Gastroesophageal sphincter (tissue), 4 donors: ENCODE measurements at regions not wholly inside any gene's neighbourhood (a gene's known extent, or its start where the extent isn't known, plus 50 kb on each side); places are given as distances from the start of the nearest gene placed in this dataset.

ENCODE experiments used
- ATAC-seq: fragments of 150-250 bp; one replicate; pipeline ENCODE4 v1.9.1; 2016; ENCODE audit warnings: mild to moderate bottlenecking, moderate library complexity
- H3K27ac ChIP-seq, 4 donors: fragments of 200-600 bp; sonication (generic) in 3 of 4; 1 replicate in 3 of 4; 2 replicates in 1 of 4; pipeline ENCODE4 v1.5.1; 2016 to 2019
- H3K27me3 ChIP-seq: fragments of 200-600 bp; sonication (generic); one replicate; pipeline ENCODE4 v1.5.1; 2019
- H3K36me3 ChIP-seq, 2 donors: fragments of 200-600 bp; sonication (generic); one replicate each; pipeline ENCODE4 v1.5.1; 2019; ENCODE audit warnings: control low read depth in 1 of 2
- H3K4me1 ChIP-seq, 3 donors: fragments of 200-600 bp; sonication (generic); 1 replicate in 2 of 3; 2 replicates in 1 of 3; pipeline ENCODE4 v1.5.1; 2016 to 2019; ENCODE audit warnings: control low read depth in 2 of 3
- H3K4me3 ChIP-seq, 2 donors: fragments of 200-600 bp; sonication (generic); one replicate each; pipeline ENCODE4 v1.5.1; 2019; ENCODE audit warnings: mild to moderate bottlenecking in 1 of 2, moderate library complexity in 1 of 2
- H3K9me3 ChIP-seq, 3 donors: fragments of 200-600 bp; sonication (generic); one replicate each; pipeline ENCODE4 v1.5.1; 2017 to 2019; ENCODE audit warnings: control low read depth in 2 of 3
- EP300 ChIP-seq: sonication (generic); formaldehyde crosslinking; IDR thresholded peaks from one replicate; pipeline ENCODE4 v1.6.1; 2017; ENCODE audit warnings: antibody characterized with exemption, mild to moderate bottlenecking
- POLR2A ChIP-seq, 2 donors: fragments of 450-650 bp; IDR thresholded peaks; one replicate each; pipeline ENCODE4 v1.6.1; 2017; ENCODE audit warnings: antibody characterized with exemption in 2 of 2, mild to moderate bottlenecking in 2 of 2, moderate library complexity in 1 of 2
- POLR2AphosphoS5 ChIP-seq: sonication (generic); formaldehyde crosslinking; IDR thresholded peaks from one replicate; pipeline ENCODE4 v1.6.1; 2017; ENCODE audit warnings: antibody characterized with exemption
- WGBS, 2 donors: methylation state at CpG; one replicate each; pipeline ENCODE4 v1.1.5; 2018; ENCODE audit warnings: low coverage in 1 of 2; 5-methylcytosine and 5-hydroxymethylcytosine counted together
- TF ChIP-seq, protein P1 (sequence below), 4 experiments: fragments of 200-600 bp in 2 of 4; fragments of 450-650 bp in 2 of 4; sonication (generic) in 1 of 4; IDR thresholded peaks; one replicate each; pipeline ENCODE4 v1.5.1; 2017 to 2019; ENCODE audit warnings: antibody characterized with exemption in 4 of 4, mild to moderate bottlenecking in 2 of 4, moderate library complexity in 2 of 4

DNA sequence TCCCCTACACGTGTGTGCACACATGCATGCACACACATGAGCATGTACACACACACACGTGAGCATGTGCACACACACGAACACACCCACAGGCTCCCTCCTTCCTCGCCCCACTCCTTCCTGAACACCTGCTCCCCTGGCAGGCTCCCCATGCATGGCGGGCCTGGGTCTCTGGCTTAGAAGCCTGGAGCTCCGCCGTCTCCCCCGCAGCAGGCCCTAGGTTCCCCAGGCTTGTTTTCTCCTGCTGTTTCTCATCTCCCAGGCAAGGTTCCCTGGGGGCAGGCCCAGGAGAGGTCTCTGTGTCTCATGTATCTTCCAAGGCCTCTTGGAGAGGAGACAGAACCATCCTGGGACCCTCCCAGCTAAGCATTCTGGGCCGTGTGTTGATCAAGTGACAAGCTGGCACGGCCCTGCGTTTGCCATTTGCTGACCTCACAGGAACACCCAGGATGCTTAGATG is 202.3 kb upstream of the CIBAR2 start:
- H3K27me3 ChIP-seq, result no peaks in the 10 kb centered on the region
- TF ChIP-seq, protein P1, sequence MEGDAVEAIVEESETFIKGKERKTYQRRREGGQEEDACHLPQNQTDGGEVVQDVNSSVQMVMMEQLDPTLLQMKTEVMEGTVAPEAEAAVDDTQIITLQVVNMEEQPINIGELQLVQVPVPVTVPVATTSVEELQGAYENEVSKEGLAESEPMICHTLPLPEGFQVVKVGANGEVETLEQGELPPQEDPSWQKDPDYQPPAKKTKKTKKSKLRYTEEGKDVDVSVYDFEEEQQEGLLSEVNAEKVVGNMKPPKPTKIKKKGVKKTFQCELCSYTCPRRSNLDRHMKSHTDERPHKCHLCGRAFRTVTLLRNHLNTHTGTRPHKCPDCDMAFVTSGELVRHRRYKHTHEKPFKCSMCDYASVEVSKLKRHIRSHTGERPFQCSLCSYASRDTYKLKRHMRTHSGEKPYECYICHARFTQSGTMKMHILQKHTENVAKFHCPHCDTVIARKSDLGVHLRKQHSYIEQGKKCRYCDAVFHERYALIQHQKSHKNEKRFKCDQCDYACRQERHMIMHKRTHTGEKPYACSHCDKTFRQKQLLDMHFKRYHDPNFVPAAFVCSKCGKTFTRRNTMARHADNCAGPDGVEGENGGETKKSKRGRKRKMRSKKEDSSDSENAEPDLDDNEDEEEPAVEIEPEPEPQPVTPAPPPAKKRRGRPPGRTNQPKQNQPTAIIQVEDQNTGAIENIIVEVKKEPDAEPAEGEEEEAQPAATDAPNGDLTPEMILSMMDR (IDR thresholded peaks at IDR 0.05), result no peak
- TF ChIP-seq EP300 (no peak), POLR2AphosphoS5 (no peak), POLR2A (IDR thresholded peaks at IDR 0.05) (no peak)
- peaks cover 3 to 87% (median 22%) of the 10 kb centered on the region in 3 donors for H3K4me1 ChIP-seq
- ATAC-seq, result no peak
- H3K9me3 ChIP-seq, result no peaks in the 10 kb centered on the region
- no peaks in the 10 kb centered on the region for H3K36me3 ChIP-seq
- H3K4me3 ChIP-seq, result no peak overlapping the region
- H3K27ac ChIP-seq, result no peak overlapping the region
- WGBS, 2 donors, result 68 to 93% methylated on average over 7 of the region's 11 CpGs

DNA sequence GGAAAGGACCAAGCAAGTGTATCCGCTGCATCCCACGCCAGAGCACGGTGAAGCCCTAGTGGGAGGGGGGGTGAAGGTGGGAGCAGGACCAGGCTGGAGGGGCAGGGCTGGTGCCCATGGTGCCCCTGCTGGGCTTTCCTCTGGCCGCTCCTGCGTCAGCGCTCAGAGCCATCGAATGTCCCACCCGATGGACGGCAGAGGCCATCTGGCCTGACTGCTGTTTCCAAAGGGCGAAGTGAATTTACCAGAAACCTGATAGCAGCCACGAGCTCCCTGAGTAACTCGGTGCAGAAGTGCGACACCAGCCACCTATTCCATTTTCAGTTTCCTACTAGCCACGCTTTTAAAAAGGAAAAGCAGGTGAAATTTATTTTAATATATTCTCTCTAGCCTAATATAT is 203.6 kb upstream of the CIBAR2 start:
- H3K4me3 ChIP-seq, result no peak overlapping the region
- WGBS, 2 donors, result 85 to 91% methylated on average over 7 to 9 of the region's 14 CpGs
- no peak overlapping the region for H3K27ac ChIP-seq
- H3K9me3 ChIP-seq, result no peaks in the 10 kb centered on the region
- H3K36me3 ChIP-seq, result no peaks in the 10 kb centered on the region
- no peaks in the 10 kb centered on the region for H3K27me3 ChIP-seq
- peaks cover 0 to 87% (median 22%) of the 10 kb centered on the region in 3 donors for H3K4me1 ChIP-seq
- TF ChIP-seq EP300 (no peak), POLR2A (IDR thresholded peaks at IDR 0.05) (no peak)
- ATAC-seq, result no peak

DNA sequence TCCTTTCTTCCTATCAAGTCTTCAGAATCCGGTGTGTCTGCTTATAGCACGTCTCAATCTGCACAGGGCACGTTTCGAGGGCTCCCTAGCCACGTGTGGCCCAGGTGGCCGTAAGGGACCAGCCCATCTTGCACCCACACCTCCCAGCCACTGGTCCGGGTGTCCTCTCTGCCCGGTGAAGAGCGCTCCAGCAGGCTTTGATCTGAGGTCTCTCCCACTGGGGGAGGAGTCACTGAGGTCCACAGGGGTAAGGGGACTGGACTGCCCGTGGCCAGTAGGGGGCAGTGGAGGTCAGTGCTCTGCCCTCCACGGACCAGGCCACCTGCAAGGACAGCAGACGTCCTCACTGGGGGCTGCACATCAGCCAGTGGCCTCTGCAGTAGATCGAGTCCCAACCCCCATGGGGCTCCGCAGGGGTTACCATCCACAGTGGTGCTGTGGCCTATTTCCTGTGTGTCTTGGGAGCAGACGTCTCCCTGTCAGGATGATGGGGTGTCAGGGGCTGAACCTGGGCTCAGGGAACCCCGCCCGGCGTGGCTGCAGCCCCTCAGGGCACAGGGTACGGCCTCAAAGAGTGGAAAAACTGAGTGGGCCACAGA is 204.1 kb upstream of the CIBAR2 start:
- peak; percentile 65 for ATAC-seq
- 73 to 82% methylated on average over 5 to 6 of the region's 19 CpGs for WGBS, 2 donors
- no peaks in the 10 kb centered on the region for H3K27me3 ChIP-seq
- no peak for TF ChIP-seq POLR2A (IDR thresholded peaks at IDR 0.05)
- TF ChIP-seq, protein P1 (IDR thresholded peaks at IDR 0.05), result peak in 3 of 4 experiments; percentile 53 to 88 (median 81)
- no peaks in the 10 kb centered on the region for H3K36me3 ChIP-seq
- H3K4me1 ChIP-seq, result peaks cover 5 to 87% (median 22%) of the 10 kb centered on the region in 3 donors
- H3K9me3 ChIP-seq, result no peaks in the 10 kb centered on the region
- no peak overlapping the region for H3K27ac ChIP-seq
- H3K4me3 ChIP-seq, result no peak overlapping the region

DNA sequence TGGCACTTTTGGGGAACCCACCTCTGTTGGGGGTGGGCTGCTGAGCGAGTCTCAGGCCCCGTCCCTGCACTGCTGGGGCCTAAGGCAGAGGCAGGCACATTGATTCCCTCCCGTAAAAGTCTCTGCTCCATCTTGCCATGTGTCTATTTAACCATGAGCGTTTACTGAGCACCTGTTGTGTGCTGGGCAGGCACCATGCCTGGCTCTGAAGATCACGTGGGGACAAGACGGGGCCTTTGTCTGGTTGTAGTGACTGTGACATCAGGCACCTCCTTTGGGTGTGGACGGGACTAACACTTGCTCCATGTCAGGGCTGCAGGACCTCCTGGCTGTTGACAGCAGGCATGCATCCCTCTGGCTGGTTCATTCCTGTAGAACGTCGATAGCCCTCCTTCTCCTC is 204.7 kb upstream of the CIBAR2 start:
- no peak for ATAC-seq
- no peak overlapping the region for H3K27ac ChIP-seq
- no peak for TF ChIP-seq POLR2AphosphoS5
- peaks cover 5 to 87% (median 25%) of the 10 kb centered on the region in 3 donors for H3K4me1 ChIP-seq
- no CpG with 5 or more reads among the region's 9 CpGs for WGBS, 2 donors
- H3K36me3 ChIP-seq, result no peaks in the 10 kb centered on the region
- H3K4me3 ChIP-seq, result no peak overlapping the region
- no peaks in the 10 kb centered on the region for H3K27me3 ChIP-seq
- no peaks in the 10 kb centered on the region for H3K9me3 ChIP-seq

DNA sequence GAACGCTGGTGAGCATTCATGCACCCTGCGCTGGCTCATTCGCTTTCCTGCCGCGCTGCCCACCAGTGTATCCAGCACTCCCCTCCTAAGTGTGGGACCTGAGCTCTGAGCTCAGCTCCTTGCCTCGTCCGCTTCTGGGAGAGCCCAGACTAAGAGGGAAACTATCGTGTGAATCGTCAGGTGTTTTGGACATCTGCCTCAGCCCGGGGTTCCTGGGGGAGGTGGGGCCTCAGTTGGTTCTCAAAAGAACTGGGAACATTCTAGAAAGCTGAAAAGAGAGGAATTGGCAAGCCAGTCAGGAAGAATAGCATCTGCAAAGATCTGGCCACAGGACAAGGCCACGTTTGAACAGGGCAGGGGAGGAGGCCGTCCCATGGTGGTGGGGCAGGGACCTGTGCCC is 205.4 kb upstream of the CIBAR2 start:
- WGBS, 2 donors, result 70% methylated on average over 7 of the region's 12 CpGs; no CpG with 5 or more reads in 1 of the 2 donors
- TF ChIP-seq POLR2AphosphoS5 (no peak), EP300 (no peak), POLR2A (IDR thresholded peaks at IDR 0.05) (no peak)
- no peak overlapping the region for H3K27ac ChIP-seq

DNA sequence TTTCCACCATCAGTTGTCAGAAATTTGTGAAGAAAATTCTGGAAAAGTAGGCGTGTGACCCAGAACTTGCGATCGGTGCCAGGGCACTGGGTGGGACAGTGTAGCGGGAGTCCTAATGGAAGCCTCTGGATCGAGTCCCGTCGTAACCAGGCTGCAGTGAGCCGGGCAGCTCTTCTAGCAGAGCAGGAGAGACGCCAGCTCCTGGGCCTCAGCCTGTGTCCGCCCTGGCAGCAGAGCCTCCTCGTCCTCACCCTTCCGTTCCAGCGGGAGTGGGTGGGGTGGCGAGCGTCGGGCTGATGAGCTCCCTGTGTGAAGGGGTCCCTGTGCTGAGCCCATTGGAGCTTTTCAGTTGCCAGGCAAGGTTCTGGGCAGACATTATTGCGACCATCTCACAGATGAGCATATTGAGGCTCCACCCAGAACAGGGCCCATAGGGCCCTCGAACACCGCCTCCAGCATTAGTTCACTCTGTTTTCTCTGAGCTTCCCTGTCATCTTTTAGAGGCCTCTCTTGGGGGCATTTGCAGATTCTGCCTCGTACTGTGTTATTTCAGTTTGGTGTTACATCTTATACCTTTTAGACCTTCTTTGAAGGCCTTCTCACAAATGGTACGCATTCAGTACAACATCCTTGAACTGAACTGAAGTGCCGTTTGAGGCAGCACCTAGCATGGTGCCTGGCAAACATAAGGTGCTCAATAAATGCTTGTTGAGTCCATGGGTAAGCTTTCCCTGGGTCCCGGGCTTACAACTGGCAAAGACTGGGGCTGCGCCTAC is 207.1 kb upstream of the CIBAR2 start:
- Histone ChIP-seq H3K27ac (peak overlapping the region in 3 of 4 donors; percentile 48 to 87 (median 81)), H3K4me3 (no peak overlapping the region), H3K27me3 (no peaks in the 10 kb centered on the region), H3K4me1 (peaks cover 5 to 83% (median 30%) of the 10 kb centered on the region in 3 donors), H3K36me3 (no peaks in the 10 kb centered on the region), H3K9me3 (no peaks in the 10 kb centered on the region)
- no peak for TF ChIP-seq POLR2AphosphoS5
- TF ChIP-seq, protein P1 (IDR thresholded peaks at IDR 0.05), result no peak
- TF ChIP-seq POLR2A (IDR thresholded peaks at IDR 0.05), result no peak
- TF ChIP-seq EP300, result no peak
- WGBS, 2 donors, result 90 to 97% methylated on average over 10 of the region's 24 CpGs
- ATAC-seq, result no peak

More for the DNA sequence above, 205.4 kb upstream of the CIBAR2 start:
- no peak for ATAC-seq
- H3K27me3 ChIP-seq, result no peaks in the 10 kb centered on the region
- H3K36me3 ChIP-seq, result no peaks in the 10 kb centered on the region
- peaks cover 5 to 87% (median 33%) of the 10 kb centered on the region in 3 donors for H3K4me1 ChIP-seq
- no peaks in the 10 kb centered on the region for H3K9me3 ChIP-seq
- no peak overlapping the region for H3K4me3 ChIP-seq
